Spleen (tissue), 7 donors: ENCODE measurements at regions not wholly inside any gene's neighbourhood (a gene's known extent, or its start where the extent isn't known, plus 50 kb on each side); places are given as distances from the start of the nearest gene placed in this dataset.

Experiments
- CTCF ChIP-seq, 11 experiments: fragments of 200-600 bp in 7 of 11; fragments of 450-650 bp in 4 of 11; sonication (generic) in 4 of 11; IDR thresholded peaks in 8 of 11; conservative IDR thresholded peaks in 3 of 11; 1 replicate in 7 of 11; 2 replicates in 4 of 11; pipeline versions ENCODE4 v1.4.0 to v1.8.0; 2016 to 2021; ENCODE audit warnings: antibody characterized with exemption in 11 of 11, inconsistent platforms in 4 of 11, mild to moderate bottlenecking in 1 of 11
- POLR2A ChIP-seq, 3 donors: fragments of 450-650 bp; IDR thresholded peaks; one replicate each; pipeline ENCODE4 v1.5.1; 2017; ENCODE audit warnings: antibody characterized with exemption in 3 of 3, mild to moderate bottlenecking in 1 of 3
- POLR2AphosphoS5 ChIP-seq, 3 donors: sonication (generic); formaldehyde crosslinking; IDR thresholded peaks; one replicate each; pipeline ENCODE4 v1.5.1; 2017; ENCODE audit warnings: antibody characterized with exemption in 3 of 3
- donor health status: DM: no; HTN: no; CAD: no; lungs with moderate emphysema.
- donor health status: DM: no; HTN: no; CAD: no.
- donor health status: DM: no; HTN: no; CAD: no.

- no peak for TF ChIP-seq POLR2A (IDR thresholded peaks at IDR 0.05)
- no peak for TF ChIP-seq CTCF (IDR thresholded peaks at IDR 0.05 in 8 of 11, conservative IDR thresholded peaks at IDR 0.05 in 3 of 11)
- TF ChIP-seq POLR2AphosphoS5 (IDR thresholded peaks at IDR 0.05) = no peak
Measured at GRCh38 chr7:25493805-25494366, 265.6 kb upstream of the NPVF start.
